ENCODE measurements at regions not wholly inside any gene's neighbourhood (a gene's known extent, or its start where the extent isn't known, plus 50 kb on each side); places are given as distances from the start of the nearest gene placed in this dataset.

DNA sequence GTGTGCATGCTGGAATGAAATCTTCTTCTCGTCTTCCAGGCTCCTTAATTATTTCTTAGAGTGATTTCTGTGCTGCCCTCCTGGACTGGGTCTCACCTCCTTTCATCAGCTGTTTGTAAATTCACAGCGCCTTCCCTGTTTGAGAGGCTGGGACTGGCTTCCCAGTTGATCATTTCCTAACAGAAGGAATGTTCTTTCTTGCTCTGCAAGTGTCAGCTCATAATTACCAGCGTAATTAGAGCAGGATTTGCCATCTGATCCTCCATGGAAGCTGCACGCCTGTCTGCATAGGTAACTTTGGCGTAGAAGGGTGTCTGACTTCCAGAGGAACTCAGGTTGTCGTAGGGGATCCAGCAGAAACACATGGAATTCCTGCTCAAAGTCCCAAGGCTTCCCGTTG, 375.0 kb upstream of the EEF2KMT start:
- no peak for DNase-seq (ENCODE audit: low read depth)

DNA sequence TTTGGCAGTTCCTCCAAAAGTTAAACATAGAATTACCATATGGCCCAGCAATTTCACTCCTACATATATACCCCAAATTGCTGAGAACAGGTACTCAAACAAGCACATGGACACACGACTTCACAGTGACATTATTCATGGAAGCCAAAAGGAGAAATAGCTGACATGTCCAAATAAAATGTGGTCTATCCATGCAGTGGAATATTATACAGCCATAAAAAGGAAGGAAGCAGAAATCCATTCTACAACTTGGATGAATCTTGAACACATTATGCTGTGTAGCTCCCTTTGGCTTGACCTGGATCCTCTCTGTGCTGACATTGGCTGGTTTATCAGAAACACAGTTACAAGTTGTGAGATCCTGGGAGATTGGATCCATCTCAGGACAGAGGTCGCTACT, 370.9 kb upstream of the EEF2KMT start:
- no peak for DNase-seq (ENCODE audit: low read depth)

DNA sequence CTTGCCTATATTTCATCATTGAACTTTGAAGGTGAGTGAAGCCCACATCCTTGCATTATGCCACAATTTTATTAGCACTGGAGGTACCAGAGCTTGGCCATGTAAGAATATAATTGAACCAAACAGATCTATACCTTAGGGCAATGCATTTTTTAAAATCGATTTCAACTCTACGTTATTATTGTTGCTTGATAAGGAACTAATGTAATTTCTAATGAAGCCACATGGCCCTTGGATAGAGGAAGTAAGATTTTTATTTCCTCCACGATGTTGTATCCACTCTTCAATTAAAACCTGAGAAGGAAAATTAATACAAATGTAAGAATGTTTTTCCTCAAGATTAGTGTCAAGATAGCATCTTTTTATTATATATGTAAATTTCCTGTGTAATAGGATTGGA, 370.0 kb upstream of the EEF2KMT start:
- DNase-seq (ENCODE audit: low read depth) = no peak

DNA sequence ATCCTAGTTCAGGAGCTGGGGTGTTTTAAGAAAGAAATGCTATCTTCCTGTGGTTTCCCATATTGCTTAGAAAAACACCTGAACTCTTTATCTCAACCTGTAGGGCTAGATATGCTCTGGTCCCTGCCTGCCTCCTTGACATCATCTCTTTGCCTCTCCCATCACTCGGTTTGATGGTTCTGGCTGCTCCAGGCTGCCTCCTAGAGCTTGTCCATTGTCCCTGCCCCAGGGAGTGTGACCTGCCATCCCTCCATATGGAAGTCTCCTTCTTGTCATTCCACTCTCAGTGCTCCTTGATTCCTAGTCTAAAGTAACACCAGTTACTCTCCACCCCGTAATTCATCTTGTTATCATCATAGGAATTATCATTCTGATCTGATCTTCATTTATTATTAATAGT, 369.0 kb upstream of the EEF2KMT start:
- no peak for DNase-seq (ENCODE audit: low read depth)

DNA sequence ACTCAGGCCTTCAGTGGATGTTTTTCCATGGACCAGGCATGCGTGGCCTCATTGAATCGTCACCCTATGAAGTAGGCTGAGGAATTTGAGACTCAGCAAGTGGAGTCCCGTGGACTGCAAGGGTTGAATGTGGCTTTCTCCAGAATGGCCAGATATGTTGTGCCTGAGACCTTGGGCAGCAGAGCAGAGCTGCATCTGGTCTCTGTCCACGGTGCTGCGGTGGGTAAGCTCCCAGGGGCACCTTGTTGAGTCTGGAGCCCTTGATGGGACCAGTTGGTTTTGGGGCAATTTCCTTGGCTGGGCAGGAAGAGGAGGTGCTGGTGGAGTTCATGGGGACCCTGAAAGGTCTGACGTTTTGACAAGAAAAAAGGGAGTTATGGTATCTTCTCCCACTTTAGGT, 368.1 kb upstream of the EEF2KMT start:
- DNase-seq (ENCODE audit: low read depth) = no peak

DNA sequence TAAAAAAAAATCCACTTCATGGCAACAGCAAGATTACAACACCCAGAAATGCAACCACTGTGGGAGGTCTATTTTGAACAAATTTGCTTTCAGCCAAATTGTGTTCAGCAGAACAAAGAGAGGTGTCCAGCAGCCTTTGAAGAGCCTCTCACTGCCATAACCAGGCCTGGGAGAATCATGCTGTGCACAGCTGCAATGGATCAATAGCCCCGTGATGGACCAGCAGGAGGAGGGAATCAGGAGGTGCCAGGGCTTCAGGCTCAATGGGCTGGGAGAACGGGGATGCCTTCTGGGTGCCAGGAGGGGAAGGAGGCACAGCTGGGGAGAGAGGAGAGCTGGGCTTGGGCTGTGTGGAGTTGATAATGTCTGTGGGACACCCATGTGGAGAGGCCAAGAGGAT, 366.2 kb upstream of the EEF2KMT start:
- no peak for DNase-seq (ENCODE audit: low read depth)

DNA sequence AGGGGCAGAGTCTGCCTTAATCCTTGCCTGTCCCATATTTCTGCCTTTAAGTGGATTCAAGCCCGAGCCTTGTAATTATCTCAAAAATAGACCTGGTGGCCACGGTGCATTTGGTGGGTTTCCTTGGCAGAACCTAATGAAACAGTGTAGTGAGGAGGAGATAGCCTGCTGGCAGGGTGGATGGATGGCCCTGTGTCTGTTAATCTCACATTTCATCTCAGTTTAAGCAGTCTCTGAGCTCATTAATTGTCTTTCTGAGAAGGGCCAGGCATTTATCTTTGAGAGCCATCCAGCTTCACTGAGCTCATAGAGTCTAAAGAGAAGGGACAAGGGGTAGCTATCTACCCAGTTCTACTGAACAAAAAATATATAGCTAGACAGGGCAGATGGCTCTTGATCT, 364.0 kb upstream of the EEF2KMT start:
- no peak for DNase-seq (ENCODE audit: low read depth)

DNA sequence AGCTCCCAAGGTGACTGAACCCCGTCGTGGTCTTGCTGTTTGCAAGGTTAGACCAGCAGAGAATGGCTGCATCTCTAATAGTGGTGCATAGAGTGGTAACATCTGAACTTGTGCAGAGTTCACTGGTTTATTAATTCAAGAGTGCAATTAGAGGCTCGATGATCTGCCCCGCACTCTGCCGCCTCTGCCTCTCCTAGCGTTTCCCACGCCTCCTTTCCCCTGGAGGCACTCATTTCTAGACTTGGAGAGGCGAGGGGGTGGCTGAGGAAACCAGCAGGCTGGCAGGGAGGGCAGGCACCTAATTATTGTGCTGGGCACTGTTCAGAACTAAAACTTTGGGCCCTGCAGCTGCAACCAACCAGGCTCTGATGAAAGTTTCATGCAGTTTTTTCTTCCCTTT, 363.5 kb upstream of the EEF2KMT start:
- no peak for DNase-seq (ENCODE audit: low read depth)

DNA sequence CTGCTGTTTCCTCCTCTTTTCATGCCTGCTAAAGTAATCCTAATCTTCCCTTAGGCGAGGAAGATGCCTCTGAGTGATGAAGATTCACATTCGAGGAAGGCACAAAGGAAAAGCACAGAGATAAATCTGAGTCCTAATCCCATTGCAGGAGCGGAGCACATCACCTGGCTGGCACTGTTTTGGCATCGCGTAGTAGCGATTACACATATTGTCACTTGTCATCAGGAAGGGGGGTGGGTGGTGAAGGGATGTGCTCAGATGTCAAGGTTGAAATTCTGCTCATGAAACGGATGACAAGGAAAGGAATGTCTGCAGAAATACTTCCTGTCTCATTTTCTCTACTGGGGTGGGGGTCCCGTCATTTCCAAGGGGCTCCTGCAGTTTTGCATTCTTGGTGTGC, 363.1 kb upstream of the EEF2KMT start:
- DNase-seq (ENCODE audit: low read depth) = no peak

DNA sequence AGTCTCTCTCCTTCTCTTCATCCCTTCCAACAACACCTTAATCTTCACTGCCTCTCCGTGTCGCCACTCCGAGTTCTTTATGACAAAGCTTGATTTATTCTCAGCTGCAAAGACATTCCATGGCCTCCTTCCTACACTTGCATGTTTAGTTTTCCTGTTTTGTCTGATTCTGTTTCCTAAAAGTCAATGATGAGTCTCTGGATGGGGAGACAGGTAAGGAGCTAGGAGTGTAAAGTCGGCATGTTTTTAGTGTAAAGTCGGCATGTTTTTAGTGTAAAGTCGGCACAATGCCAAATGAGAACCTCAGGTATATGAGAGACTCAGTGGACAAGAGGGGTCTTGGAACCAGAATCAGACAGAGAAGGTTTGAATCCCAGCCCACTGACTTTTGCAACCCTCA, 362.3 kb upstream of the EEF2KMT start:
- DNase-seq (ENCODE audit: low read depth) = no peak

DNA sequence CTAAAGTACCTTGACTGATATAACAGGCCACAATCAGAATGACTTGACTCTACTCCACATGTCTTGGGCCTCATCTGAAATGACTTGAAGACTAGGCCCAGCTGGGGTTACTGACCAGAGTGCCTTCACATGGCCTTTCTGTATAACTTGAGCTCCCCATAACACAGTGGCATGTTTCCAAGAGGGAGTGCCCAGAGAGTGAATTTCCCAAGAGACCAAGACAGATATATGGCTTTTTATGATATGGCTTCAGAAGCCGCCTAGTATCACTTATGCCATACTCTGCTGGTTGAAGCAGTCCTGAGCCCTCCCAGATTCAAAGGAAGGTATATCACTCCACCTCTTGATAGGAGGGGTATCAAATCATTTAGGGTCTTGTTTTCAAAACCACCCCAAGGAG, 357.5 kb upstream of the EEF2KMT start:
- DNase-seq (ENCODE audit: low read depth) = no peak

DNA sequence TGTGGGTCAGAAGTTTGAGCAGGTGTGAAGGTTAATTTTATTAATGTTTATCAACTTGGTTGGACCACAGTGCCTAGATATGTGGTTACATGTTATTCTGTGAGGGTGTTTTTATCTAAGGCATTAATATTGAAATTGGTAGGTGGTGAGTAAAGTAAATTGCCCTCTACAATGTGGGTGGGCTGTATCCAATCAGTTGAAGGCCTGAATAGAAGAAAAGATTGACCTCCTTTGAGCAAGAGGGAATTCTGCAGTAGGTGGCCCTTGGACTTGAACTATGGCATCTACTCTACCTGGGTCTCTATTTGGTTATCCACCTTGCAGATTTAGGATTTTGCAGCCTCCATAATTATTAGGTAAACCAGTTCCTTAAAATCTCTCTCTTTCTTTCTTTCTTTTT, 356.8 kb upstream of the EEF2KMT start:
- DNase-seq (ENCODE audit: low read depth) = no peak

DNA sequence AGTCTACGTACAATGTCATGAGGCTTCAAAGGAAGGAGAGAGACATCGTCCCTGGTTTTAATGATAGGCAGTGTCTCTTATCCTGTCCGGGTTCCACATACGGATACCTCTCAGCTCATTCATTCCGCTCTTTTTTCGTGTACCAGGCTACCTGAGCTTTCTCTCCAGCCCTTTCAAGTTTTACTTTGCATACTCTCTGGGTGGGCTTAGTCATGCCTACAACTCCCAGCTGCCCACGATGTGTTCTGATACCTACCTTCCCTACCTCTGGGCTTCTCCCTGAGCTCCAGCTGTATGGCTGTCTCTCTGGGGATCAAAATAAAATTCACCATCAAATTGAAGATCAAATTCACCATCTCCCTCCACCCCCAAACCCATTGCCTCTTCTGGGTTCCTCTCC, 354.0 kb upstream of the EEF2KMT start:
- no peak for DNase-seq (ENCODE audit: low read depth)

DNA sequence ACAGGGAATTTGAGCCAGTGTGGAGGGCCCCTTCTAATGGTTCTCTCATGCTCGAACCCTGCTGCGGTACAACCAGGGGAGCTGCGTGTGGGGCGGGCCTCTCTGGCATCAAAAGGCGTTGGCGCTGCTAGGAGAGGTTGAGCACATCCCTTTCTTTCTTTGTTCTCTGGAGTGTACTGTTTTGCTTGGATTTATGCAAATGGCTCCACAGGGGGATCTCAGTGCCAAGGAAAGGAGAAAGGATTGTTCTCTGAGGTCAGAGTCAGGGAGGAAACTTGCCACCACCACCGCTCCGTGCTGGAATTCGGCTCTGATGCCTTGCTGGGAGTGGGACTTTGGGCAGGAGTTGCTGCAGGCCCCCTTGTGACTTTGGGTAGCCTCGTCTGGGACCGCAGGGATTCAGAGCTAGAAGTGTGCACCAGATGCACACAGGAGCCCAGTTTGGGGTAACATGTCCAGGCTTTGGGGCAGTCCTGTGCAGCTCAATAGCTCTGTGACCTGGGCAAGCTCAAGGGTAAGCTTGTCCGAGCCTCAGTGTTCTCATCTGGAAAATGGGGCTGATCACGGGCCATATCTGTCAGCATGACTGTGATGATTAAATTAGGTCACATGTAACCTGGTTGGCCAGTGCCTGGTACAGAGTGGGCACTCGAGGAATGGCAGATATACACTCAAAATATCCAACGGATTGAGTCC, 353.0 kb upstream of the EEF2KMT start:
- DNase-seq (ENCODE audit: low read depth) = no peak

DNA sequence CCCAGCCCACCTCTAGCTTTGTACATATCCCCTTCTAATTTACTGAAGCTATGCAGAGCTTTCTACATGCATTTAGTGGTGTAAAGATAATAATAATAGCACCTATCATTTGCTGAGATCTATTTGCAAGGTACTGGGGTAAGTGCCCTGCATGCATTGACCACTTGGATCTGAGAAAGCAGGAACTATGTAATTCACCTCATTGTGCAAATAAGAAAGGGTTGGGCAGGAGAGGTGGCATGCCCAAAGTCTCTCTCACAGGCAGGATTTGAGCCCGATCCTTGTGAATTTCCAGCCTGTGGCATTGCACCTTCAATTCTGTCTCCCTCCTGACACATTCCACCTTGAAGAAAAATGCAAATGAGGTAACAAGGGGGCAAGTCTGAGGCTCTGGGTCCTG, 352.3 kb upstream of the EEF2KMT start:
- no peak for DNase-seq (ENCODE audit: low read depth)

DNA sequence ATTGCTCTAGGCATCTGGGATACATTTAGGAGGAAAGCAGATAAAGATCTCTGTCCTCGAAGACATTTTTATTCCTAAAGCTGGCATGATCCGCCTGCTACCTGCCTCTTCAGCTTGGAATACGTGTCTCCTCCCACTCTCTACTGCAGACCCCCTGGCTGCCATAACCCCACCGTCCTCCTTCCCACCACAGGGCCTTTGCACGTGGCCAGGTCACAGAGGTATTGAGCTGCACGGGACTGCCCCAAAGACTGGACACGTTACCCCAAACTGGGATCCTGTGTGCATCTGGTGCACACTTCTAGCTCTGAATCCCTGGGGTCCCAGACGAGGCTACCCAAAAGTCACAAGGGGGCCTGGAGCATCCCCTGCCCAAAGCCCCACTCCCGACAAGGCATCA, 351.2 kb upstream of the EEF2KMT start:
- DNase-seq (ENCODE audit: low read depth) = no peak

DNA sequence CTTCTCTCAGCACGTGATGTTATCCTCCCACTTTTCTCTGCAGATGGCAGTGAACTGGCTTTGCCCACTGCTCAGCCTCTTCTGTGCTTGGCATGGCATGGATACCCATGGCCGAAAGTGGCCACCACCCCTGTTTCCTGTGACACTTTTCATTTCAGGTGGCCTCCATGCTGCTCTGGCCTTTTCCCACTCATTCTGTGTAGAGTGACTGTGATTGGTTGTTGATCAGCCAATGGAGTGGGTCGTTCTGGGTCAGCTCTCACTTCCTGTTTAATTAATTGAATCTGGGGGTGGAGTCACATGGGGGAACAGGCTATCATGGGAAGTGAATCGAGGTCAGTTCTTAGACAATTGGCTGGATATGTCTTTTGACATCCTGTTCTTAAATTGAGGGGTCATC, 350.1 kb upstream of the EEF2KMT start:
- no peak for DNase-seq (ENCODE audit: low read depth)

DNA sequence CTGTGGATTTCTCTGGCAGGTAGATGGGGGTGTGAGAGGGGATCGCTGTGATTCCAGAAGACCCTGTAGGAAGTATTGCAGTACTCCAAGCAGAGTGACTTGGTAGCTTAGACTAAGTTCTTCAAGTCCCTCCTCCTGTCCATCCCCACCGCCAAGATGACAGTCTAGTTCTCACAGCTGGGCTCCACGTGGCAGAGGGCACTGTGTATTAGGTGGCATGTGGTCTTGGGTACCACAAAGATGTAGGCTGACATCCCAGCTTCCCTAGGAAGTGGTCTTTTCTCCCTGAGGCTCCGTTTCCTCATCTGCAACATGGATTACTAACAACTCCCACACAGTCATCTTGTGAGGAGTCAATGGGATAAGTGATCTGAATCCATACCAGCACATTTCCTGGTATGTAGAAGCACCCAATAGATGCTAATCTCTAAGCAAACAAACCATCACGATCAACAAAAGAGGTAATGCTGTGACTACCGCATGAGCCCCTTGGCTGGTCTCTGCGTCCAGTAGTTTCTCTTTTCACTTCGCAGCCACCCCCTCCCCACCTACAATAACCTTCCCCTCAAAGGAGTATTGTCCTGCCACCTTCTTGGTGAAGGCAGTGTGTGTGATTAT, 349.1 kb upstream of the EEF2KMT start:
- no peak for DNase-seq (ENCODE audit: low read depth)

DNA sequence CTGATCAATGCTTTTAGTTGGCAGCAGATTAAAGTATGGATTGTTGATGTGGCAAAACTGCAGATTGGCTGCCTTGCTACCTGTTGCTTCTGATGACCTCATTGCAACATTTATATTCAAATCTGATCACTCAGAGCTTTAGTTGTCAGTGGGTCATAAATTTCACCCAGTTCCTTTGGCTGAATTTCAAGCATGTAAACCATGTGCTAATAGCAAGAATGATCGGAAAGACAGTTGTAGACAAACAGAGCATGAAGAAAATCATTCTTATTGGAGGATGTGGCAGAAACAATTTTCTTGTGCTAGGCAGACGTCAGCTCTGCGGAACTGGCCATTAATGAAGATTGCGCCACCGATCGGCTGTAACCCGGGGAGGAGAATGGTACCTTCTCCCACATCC, 346.6 kb upstream of the EEF2KMT start:
- DNase-seq (ENCODE audit: low read depth) = no peak

DNA sequence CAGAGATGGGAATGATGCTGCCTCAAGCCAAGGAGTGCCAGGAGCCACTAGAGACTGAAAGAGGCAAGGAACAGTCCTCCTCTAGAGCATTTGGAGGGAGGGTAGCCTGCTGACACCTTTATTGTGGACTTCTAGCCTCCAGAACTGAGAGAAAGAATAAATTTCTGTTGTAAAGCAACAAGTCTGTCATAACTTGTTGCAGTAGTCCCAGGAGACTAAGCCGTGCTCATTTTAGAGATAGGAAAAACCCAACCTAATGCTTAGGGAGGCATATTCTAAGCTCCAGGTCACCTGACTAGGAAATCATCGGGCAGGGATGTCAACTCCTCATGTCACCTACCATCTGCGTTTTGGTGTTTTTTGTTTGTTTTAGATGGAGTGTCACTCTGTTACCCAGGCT, 345.4 kb upstream of the EEF2KMT start:
- DNase-seq (ENCODE audit: low read depth) = no peak

DNA sequence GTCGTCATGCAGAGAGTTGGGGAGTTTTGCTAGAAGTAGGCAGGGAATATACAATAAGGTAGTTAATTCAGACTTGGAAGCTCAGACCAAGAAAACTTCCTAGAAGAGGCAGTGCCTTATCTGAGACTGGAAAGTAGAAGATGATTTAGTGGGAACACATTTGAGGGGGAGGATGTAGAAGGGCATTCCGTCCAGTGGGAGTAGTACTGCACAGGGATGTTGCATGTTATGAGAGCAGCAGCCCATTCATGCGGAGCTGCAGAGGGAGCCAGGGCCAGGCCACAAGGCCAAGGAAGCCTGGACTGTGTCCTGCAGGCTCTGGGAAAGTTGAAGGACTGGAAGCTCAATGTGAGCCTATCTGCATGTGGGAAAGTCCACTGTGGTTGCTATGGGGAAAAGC, 344.5 kb upstream of the EEF2KMT start:
- no peak for DNase-seq (ENCODE audit: low read depth)

DNA sequence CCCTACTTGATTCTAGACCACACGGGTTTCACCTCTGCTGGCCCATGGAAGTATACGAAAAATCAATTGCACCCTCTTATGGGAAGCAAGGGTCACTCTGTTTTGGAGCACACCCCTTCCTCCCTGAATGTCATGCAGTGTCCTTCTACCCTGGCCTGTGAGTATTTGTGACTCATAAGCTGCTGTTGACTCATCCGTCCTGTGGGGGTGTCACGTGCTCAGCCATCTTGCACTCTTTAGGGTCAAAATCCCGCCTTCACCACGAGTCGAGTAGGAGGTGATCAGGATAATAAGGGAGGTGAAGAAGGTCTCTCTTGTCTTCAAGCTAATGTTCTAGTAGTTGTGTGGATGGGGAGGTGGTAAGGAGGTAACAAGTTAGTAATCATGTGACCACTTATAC, 341.0 kb upstream of the EEF2KMT start:
- no peak for DNase-seq (ENCODE audit: low read depth)

DNA sequence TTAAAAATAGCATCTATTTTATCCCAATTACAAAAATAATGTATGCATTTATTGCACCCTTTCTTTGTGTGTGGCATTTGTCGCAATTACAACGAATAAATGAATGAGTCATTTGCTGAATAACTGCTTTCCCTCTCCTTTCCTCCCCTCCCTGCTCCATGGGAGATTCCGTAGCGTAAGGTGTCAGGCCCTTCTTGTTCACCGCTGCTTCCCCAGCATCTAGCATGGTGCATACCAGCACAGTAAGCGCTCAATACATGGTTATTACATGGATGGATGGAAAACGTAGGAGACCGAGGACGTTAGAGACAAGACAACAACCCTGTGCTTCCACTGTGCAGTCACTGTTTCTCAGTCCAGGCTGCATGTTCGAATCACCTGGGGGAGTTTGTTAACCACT, 336.0 kb upstream of the EEF2KMT start:
- no peak for DNase-seq (ENCODE audit: low read depth)

DNA sequence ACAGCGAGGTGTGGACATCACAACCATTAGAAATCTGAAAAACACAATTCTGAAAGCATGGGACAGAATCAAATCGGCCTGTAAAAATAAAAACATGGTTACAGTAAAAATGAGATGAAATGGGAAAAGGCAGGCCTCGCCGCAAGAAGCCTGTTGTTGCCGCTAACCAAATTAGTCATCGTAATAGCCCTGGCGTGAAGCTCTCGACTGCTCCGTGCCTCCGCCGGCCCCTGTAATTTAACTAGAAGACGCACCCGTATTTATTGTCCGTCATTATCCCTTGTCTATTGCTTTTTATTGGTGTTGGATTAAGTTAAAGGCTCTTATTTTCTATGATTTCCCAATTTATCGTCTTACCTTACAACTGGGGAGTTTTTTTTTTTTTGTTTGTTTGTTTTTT, 334.6 kb upstream of the EEF2KMT start:
- no peak for DNase-seq (ENCODE audit: low read depth)

All from GM04504 (cell line).